ENCODE measurements at regions not wholly inside any gene's neighbourhood (a gene's known extent, or its start where the extent isn't known, plus 50 kb on each side); places are given as distances from the start of the nearest gene placed in this dataset.
"Not testable (repeated sequence)": the region's sequence is repeated elsewhere in the genome, so short reads cannot be mapped to it uniquely, and the experiment has no call there.

DNA sequence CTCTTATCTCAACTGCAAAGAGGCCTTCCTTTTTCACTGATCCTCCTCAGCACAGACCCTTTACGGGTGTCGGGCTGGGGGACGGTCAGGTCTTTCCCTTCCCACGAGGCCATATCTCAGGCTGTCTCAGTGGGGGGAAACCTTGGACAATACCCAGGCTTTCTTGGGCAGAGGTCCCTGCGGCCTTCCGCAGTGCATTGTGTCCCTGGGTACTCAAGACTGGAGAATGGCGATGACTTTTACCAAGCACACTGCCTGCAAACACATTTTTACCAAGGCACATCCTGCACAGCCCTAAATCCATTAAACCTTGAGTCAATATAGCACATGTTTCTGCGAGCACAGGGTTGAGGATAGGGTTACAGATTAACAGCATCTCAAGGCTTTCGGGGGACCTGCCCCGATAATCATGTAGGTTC is 117.8 kb downstream of the GOSR1 start (continued):
- TF ChIP-seq, protein P1, sequence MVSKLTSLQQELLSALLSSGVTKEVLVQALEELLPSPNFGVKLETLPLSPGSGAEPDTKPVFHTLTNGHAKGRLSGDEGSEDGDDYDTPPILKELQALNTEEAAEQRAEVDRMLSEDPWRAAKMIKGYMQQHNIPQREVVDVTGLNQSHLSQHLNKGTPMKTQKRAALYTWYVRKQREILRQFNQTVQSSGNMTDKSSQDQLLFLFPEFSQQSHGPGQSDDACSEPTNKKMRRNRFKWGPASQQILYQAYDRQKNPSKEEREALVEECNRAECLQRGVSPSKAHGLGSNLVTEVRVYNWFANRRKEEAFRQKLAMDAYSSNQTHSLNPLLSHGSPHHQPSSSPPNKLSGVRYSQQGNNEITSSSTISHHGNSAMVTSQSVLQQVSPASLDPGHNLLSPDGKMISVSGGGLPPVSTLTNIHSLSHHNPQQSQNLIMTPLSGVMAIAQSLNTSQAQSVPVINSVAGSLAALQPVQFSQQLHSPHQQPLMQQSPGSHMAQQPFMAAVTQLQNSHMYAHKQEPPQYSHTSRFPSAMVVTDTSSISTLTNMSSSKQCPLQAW (CRISPR knock-in tag; IDR thresholded peaks at IDR 0.05), result peak; percentile 81
- TF ChIP-seq NR2F6 (IDR thresholded peaks at IDR 0.05) (0 out of 2 replicates have a peak, but pooled peaks have one; percentile 10), NR2F6 (CRISPR knock-in tag; IDR thresholded peaks at IDR 0.05) (0 out of 2 replicates have a peak, but pooled peaks have one; percentile 8), SOX13 (CRISPR knock-in tag; conservative IDR thresholded peaks at IDR 0.05 in 1 of 2, IDR thresholded peaks at IDR 0.05 in 1 of 2) (peak in 1 of 2 experiments; percentile 56; a peak in 2 of 4 replicates), TARDBP (CRISPR knock-in tag; IDR thresholded peaks at IDR 0.05) (0 out of 2 replicates have a peak, but pooled peaks have one; percentile 10), TEAD3 (CRISPR knock-in tag; optimal IDR thresholded peaks at IDR 0.05; ENCODE audit: borderline replicate concordance) (peak; percentile 22), BCL6 (CRISPR knock-in tag; IDR thresholded peaks at IDR 0.05) (peak; percentile 59), ZFX (CRISPR knock-in tag; IDR thresholded peaks at IDR 0.05; ENCODE audit: low read depth) (peak; percentile 64), ZFY (CRISPR knock-in tag; IDR thresholded peaks at IDR 0.05) (peak; percentile 47; the same call in 1 of the 2 replicates), SOX5 (CRISPR knock-in tag; IDR thresholded peaks at IDR 0.05; ENCODE audit: borderline replicate concordance) (peak; percentile 55; the same call in 1 of the 2 replicates), TAF1 (CRISPR knock-in tag; IDR thresholded peaks at IDR 0.05) (peak; percentile 41; the same call in 1 of the 2 replicates), CEBPG (CRISPR knock-in tag; IDR thresholded peaks at IDR 0.05) (peak; percentile 5; the same call in 1 of the 2 replicates), HMG20A (CRISPR knock-in tag; IDR thresholded peaks at IDR 0.05; ENCODE audit: borderline replicate concordance) (peak; percentile 45; the same call in 1 of the 2 replicates)
- TF ChIP-seq SOX13 (IDR thresholded peaks at IDR 0.05), result not testable (repeated sequence)
- TF ChIP-seq, protein P2, sequence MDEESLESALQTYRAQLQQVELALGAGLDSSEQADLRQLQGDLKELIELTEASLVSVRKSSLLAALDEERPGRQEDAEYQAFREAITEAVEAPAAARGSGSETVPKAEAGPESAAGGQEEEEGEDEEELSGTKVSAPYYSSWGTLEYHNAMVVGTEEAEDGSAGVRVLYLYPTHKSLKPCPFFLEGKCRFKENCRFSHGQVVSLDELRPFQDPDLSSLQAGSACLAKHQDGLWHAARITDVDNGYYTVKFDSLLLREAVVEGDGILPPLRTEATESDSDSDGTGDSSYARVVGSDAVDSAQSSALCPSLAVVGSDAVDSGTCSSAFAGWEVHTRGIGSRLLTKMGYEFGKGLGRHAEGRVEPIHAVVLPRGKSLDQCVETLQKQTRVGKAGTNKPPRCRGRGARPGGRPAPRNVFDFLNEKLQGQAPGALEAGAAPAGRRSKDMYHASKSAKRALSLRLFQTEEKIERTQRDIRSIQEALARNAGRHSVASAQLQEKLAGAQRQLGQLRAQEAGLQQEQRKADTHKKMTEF (CRISPR knock-in tag; IDR thresholded peaks at IDR 0.05), result peak; percentile 43; the same call in 1 of the 2 replicates
- TF ChIP-seq, protein P3, sequence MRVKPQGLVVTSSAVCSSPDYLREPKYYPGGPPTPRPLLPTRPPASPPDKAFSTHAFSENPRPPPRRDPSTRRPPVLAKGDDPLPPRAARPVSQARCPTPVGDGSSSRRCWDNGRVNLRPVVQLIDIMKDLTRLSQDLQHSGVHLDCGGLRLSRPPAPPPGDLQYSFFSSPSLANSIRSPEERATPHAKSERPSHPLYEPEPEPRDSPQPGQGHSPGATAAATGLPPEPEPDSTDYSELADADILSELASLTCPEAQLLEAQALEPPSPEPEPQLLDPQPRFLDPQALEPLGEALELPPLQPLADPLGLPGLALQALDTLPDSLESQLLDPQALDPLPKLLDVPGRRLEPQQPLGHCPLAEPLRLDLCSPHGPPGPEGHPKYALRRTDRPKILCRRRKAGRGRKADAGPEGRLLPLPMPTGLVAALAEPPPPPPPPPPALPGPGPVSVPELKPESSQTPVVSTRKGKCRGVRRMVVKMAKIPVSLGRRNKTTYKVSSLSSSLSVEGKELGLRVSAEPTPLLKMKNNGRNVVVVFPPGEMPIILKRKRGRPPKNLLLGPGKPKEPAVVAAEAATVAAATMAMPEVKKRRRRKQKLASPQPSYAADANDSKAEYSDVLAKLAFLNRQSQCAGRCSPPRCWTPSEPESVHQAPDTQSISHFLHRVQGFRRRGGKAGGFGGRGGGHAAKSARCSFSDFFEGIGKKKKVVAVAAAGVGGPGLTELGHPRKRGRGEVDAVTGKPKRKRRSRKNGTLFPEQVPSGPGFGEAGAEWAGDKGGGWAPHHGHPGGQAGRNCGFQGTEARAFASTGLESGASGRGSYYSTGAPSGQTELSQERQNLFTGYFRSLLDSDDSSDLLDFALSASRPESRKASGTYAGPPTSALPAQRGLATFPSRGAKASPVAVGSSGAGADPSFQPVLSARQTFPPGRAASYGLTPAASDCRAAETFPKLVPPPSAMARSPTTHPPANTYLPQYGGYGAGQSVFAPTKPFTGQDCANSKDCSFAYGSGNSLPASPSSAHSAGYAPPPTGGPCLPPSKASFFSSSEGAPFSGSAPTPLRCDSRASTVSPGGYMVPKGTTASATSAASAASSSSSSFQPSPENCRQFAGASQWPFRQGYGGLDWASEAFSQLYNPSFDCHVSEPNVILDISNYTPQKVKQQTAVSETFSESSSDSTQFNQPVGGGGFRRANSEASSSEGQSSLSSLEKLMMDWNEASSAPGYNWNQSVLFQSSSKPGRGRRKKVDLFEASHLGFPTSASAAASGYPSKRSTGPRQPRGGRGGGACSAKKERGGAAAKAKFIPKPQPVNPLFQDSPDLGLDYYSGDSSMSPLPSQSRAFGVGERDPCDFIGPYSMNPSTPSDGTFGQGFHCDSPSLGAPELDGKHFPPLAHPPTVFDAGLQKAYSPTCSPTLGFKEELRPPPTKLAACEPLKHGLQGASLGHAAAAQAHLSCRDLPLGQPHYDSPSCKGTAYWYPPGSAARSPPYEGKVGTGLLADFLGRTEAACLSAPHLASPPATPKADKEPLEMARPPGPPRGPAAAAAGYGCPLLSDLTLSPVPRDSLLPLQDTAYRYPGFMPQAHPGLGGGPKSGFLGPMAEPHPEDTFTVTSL (CRISPR knock-in tag; IDR thresholded peaks at IDR 0.05; ENCODE audit: borderline replicate concordance), result peak; percentile 79; the same call in 1 of the 2 replicates
- TF ChIP-seq, protein P4, sequence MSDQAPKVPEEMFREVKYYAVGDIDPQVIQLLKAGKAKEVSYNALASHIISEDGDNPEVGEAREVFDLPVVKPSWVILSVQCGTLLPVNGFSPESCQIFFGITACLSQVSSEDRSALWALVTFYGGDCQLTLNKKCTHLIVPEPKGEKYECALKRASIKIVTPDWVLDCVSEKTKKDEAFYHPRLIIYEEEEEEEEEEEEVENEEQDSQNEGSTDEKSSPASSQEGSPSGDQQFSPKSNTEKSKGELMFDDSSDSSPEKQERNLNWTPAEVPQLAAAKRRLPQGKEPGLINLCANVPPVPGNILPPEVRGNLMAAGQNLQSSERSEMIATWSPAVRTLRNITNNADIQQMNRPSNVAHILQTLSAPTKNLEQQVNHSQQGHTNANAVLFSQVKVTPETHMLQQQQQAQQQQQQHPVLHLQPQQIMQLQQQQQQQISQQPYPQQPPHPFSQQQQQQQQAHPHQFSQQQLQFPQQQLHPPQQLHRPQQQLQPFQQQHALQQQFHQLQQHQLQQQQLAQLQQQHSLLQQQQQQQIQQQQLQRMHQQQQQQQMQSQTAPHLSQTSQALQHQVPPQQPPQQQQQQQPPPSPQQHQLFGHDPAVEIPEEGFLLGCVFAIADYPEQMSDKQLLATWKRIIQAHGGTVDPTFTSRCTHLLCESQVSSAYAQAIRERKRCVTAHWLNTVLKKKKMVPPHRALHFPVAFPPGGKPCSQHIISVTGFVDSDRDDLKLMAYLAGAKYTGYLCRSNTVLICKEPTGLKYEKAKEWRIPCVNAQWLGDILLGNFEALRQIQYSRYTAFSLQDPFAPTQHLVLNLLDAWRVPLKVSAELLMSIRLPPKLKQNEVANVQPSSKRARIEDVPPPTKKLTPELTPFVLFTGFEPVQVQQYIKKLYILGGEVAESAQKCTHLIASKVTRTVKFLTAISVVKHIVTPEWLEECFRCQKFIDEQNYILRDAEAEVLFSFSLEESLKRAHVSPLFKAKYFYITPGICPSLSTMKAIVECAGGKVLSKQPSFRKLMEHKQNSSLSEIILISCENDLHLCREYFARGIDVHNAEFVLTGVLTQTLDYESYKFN (CRISPR knock-in tag; conservative IDR thresholded peaks at IDR 0.05), result peak; percentile 88
